GM19025 (cell line): ENCODE measurements at regions not wholly inside any gene's neighbourhood (a gene's known extent, or its start where the extent isn't known, plus 50 kb on each side); places are given as distances from the start of the nearest gene placed in this dataset.

ENCODE experiments used
- ATAC-seq: cut with Tn5 transposase; IDR thresholded peaks from one replicate; pipeline ENCODE4 v1.9.1; 2021; ENCODE audit warnings: mild to moderate bottlenecking, low read depth, moderate library complexity; ENCODE audit not compliant: unreplicated experiment

DNA sequence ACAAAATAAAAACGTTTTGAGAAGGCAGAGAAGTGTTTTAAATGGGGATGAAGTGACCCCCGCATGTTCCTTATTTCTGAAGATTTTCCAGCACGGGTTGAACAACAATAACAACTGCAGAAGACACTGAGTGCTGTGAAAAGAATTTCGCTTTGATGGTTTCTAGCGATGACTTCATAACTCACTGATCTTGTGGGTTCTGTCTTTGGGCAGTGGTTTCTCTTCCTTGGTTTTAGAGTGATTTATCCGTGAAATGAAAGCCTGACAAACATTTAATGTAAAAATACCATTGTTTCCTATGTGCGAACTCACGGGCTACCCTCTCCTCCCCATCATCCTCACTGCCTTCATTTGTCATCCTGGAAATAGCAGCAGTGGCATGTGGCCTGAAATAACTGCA, 793.9 kb downstream of the QKI start:
- no peak for ATAC-seq

GRCh38 chr6:164206807-164207423, 792.4 kb downstream of the QKI start:
- ATAC-seq = no peak

DNA sequence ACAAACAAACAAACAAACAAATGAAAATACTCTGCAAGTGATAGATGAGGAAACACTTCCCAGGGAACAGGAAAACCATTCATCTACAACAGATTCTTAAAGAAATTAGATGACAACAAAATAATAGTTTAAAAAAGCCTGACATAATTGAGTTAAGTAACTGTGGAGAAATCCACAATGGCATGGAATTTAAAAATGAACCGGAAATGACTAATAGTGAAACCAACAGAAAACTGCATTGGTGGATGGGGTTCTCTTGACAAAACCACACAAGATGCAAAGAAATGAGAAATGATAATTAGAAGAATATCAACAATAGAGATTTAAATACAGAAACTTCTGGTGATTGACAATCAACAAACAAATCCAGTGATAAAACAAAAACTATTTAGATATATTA, 785.6 kb downstream of the QKI start:
- ATAC-seq = no peak

DNA sequence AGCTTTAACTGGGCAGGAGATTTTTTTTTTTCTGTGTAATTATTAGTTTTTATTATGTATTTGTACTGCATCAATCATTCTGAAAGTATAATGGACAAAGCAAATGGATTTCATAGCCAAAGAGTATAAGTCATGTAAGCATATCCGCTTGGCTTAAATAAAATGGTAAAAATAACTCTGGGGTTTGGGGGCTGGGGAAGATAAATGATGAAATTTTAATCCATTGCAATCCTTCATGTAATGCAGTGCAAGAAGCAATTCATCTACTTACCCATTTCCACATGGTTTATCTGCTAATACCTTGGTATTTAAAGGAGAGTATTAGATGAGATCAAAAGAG, 781.4 kb downstream of the QKI start:
- ATAC-seq = no peak

DNA sequence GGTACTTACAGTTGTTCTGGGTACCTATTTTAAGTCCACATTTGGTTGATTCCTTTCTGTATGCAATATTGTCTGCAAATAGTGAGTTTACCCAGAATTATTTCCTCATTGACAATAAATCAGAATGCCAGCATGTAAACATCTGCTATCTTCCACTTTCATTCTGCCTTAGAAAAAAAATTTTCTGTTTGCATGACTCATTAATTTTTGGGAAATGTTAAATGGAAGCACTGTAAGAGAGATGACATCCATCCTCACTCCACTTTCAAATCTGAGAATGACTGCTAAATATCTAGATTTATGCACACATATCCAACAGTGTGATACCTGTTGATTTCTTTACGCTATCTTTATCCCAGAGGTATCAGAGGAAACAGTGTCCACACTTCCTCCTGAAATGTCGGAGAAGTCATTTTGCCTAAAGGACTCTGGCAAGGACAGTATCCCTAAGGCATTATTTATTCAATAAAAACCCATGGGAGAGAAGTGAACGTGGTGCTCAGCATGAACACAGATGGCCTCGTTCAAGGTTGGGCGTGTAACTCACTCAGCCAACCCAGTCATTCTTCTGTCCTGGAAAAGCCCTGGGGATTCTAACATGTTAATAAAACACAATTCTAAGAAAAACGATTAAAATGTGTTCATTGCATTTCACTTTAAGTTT, 780.9 kb downstream of the QKI start:
- ATAC-seq = no peak

DNA sequence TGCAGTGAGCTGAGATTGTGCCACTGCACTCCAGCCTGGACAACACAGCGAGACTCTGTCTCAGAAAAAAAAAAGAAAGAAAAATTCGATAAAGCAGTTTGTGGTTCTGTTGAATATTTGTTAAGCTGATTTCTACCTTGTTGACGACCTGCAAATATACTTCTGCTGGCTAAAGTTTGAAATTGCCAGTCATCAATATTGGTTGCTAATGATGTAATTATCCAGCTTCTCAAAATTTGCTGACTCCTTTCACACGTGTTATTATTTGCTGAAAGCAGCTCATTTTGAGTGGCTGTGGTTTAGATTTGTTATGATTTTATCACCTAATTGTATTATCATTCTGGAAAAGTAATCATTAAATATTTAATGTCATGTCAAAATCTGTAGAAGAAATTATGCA, 774.3 kb downstream of the QKI start:
- no peak for ATAC-seq

- ATAC-seq = no peak
These were observed 771.0 kb downstream of the QKI start for GRCh38 chr6:164185471-164185871.

DNA sequence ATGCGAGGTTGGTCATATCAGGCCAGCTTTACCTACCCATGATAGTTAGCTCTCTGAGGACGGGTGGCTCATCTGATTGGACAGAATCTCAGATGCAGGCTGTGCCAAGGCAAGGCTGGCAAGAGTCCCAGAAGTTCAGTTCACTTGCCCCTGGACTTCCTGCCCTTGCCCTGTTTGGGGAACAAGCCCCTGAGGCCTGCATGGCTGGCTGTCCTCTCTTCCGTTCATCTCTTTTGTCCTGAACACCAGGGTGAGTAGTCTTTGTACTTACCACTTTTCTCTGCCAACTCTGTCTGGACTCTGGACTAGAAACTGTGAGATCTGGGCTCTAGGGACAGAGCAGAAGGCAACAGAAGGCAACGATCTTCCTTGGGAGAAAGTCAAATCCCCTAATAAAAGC, 769.9 kb downstream of the QKI start:
- ATAC-seq = no peak

DNA sequence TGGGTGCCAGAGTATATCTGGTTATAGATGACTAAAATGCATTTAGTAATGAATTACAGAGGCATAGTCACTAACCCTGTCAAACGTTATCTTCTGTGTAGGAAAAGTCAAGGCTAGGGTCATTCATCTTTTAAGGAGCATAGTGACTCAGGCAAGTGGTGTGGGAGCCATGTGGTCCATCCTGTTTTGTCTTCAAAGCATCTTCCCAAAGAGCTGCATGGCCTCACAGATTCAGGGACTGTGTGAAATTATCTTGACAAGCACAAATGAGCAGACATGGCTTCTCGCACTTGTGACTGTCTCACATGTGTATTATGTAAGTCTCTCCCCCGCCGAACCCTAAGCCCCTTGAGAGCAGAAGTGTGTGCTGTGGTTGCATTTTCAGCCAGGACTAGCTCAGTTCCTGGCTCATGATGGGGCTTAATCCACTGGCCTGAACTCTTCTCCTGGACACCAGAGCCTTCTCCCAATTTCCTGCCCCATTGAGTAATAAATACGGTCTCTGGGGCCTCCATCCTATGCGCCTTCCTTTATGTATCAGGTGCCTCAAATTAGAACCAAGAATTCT, 769.1 kb downstream of the QKI start:
- no peak for ATAC-seq

- ATAC-seq = no peak
These were observed 764.3 kb downstream of the QKI start for GRCh38 chr6:164178679-164179332.

- ATAC-seq = no peak
These were observed 754.8 kb downstream of the QKI start for GRCh38 chr6:164169355-164169754.

DNA sequence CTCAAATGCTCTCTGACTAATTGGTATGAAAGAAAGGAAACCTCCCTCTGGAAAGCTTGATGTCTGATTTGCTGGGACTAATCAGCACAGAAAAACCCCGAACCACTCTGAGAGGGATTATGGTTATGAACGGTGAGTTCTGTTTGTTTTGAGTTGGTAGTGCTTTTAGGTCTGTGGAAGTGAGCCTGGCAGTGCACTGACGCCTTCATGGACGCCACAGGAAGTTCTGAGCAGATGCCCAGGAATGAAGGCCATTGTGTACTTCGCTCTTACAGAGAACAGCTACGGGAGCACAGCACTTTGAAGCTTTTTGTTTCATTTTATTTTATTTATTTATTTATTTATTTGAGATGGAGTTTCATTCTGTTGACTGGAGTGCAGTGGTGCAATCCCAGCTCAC, 754.1 kb downstream of the QKI start:
- ATAC-seq = no peak

GRCh38 chr6:164167873-164168405, 753.4 kb downstream of the QKI start:
- ATAC-seq = no peak

- no peak for ATAC-seq
These were observed 752.5 kb downstream of the QKI start for GRCh38 chr6:164166996-164167395.

DNA sequence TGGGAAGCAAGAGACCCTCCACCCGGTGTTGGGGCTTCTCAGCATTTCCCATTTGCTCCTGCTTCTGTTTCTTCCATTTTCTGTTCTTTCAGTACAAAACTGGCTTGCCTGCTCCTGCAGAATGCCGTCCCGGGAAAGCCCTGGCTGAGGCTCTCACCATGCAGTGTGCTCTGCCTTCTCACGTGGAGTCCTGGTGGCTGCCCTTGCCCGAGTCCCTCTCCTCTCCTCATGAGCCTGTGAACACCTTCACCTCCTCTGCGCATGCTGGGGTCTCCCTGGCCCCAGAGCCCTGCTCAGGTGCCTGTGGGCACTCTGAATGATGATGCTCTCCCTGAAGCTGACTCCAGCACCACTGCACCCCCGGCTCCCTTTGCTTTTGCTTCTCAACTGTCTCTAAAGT, 752.0 kb downstream of the QKI start:
- ATAC-seq = no peak

GRCh38 chr6:164164876-164165275, 750.4 kb downstream of the QKI start:
- no peak for ATAC-seq

DNA sequence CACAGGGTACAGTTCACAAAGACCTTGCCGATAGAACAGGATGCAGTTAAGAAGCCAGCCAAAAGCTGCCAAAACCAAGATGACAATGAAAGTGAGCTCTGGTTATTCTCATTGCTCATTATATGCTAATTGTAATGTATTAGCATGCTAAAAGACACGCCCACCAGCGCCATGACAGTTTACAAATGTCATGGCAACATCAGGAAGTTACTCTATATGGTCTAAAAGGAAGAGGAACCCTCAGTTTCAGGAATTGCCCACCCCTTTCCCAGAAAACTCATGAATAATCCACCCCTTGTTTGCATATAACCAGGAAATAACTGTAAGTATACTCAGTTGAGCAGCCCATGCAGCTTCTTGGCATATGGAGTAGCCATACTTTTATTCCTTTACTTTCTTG, 748.7 kb downstream of the QKI start:
- no peak for ATAC-seq

- ATAC-seq = no peak
These were observed 744.5 kb downstream of the QKI start for GRCh38 chr6:164159061-164159460.

DNA sequence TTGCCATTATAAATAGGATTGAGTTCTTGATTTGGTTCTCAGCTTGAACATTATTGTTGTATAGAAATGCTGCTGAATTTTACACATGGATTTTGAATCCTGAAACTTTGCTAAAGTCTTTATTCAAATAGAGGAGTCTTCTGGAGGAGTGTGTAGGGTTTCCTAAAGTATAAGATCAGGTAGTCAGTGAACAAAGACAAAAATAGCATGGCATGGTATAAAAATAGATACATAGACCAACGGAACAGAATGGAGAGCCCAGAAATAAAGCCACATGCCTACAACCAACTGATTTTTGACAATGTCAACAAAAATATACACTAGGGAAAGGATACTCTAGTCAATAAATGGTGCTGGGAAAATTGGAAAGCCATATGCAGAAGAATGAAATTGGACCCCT, 740.1 kb downstream of the QKI start:
- no peak for ATAC-seq

DNA sequence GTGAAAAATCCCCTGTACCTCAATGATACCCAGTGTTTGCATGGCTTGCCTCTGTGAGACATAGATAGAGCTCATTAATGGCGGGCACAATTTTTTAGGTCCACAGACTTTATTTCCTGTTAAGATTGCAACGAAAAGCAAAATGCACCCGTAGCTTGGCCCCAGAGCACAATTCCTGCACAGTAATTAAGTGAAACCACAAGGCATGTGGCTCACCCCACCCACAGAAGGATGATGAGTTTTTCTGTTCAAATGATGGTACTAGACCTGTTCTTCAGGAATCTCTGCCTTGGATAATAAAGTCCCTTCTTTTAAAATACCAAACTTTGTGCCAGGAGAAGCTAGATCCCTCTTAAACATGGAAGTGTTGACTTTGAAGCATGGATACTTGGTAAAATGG, 738.1 kb downstream of the QKI start:
- no peak for ATAC-seq
